GM18870 (cell line): ENCODE measurements at regions not wholly inside any gene's neighbourhood (a gene's known extent, or its start where the extent isn't known, plus 50 kb on each side); places are given as distances from the start of the nearest gene placed in this dataset.
A peak's percentile ranks its signal among the peaks of the same experiment; 100 is the strongest.

Source experiments
- ATAC-seq: cut with Tn5 transposase; IDR thresholded peaks from one replicate; pipeline ENCODE4 v1.9.1; 2021; ENCODE audit warnings: moderate library complexity; ENCODE audit not compliant: unreplicated experiment

DNA sequence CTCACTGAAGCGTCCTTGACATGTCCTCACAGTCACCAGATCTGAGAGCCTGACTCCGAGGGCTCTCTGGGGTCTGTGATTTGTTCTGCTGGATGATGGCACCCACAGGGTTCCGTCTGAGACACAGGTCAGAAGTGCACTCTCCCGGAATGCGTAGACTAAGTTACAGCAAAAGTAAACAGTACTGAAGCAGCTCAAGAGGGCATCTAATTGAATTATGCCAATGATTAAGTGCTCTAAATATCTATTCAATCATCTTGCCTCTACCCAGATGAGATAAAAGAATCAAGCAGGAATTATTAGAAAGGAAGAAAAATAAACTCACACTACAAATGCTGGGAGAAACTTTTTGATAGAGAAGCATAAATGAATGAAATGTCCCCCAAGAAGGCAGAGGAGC is 544.1 kb downstream of the SOX11 start:
- no peak for ATAC-seq

DNA sequence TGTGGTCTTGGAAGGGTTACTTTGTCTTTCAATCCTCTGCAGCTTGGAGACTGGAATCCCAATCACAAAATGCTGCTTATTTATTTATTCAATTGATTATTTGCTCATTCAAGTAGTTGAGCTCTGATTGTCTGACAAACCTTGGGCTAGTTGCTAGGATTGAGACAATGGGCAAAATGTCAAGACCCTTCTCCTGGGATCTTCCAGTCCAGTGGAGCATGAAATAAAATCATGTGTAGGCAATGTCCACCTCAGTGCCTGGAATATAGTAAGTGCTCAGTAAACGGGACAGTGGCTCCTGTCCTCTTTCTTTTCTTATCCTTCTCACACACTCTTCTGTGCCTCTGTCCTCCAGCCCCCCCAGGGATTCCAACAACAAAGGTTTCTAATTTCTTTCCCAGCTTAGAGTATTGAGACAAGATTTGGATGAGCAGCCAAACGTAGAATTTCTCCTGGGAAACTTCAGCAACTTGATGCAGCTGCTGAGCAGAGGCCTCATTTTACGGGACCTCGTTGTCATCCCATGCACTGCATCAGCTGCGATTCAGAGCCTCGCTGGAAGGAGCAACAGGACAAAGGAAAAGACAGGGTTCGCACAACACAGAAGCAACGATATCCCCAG is 545.0 kb downstream of the SOX11 start:
- no peak for ATAC-seq

DNA sequence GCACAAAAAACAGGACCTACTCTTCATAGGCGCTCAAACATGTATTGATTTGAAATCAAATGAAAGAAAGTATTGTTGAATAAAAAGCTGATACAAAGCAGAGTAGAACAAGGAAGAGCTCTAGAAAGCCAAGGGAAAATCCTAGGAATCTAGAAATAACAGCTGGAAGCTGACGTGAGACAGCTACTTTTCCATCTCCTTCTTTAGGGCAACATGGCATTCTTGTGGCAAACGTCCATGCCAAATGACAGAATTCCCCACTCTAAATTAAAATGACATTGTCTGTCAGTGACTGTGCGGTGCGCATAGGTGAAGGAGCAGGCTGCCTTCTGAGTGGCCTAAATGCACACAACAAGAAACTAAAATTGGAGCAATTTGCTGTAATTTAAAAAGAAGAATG is 557.4 kb downstream of the SOX11 start:
- ATAC-seq = no peak

DNA sequence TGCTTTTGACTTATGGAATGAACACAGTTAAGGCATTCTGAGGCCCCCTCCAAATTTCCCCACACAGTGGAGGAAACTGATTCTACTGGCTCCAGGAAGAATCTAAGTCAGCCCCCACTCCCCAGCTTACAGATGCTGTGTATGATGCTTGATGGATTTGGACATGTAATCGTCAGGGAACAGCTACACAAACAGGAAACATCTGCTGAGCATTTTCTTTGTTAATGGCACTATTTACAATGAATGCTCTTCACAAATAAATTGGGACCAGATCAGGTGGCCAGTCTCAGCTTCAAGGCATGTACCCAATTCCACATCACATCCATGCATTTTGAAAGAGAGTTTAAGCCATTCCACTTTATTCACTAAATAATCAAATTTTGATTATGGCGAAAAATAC is 562.3 kb downstream of the SOX11 start:
- ATAC-seq = no peak

DNA sequence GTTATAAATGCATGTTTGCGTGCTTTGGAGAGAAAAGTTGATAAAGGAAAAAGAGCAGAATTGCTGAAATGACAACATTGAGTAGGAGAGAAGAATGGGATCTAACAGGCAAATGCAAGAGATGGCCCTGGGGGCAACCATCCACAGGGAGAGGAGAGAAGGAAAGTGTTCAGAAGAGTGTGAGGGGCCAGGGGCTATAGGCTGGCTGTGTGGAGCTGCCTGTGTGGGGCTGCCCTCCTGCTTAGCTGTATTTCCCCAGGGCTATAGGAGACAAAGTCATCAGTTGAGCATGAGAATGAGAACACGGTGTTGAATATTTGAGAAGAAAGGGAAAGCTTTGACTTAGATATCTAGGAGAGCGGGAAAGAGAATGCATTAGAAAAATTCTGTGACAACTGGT is 572.0 kb downstream of the SOX11 start:
- no peak for ATAC-seq

DNA sequence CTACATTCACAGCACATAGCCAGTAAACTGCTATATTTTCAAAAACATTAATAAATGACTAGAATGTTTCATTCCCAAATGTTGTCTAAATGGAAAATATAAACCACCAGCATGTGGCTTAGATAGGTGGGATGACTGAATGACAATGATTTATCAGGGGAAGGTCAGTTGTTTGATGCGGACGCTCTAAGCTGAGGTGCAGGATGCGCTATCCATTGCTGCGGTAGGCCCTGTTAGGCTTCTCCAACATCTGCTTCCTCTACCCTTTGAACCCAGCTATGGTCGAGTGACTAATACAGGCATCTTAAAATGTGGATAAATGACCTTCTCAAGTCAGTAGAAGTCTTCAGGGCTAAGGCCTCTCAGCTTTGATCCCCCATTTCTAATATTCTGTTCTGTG is 584.2 kb downstream of the CMPK2 start:
- no peak for ATAC-seq

DNA sequence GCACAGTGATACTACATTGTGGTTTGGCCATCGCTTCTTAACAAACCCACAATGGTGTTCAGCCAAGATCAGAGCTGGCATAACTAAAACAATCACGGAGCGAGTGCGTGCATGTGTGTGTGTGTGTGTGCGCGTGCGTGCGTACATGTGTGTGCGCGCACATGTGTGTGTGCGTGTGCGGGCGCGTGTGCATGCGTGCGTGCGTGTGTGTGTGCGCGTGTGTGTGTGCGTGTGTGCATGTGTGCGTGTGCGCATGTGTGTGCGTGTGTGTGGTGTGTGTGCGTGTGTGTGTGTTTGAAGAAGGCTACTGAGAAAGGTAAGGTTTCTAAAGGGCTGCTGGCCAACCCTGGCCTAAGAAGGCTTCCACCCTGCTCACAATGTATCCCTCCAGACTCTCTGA is 582.4 kb downstream of the CMPK2 start:
- no peak for ATAC-seq

DNA sequence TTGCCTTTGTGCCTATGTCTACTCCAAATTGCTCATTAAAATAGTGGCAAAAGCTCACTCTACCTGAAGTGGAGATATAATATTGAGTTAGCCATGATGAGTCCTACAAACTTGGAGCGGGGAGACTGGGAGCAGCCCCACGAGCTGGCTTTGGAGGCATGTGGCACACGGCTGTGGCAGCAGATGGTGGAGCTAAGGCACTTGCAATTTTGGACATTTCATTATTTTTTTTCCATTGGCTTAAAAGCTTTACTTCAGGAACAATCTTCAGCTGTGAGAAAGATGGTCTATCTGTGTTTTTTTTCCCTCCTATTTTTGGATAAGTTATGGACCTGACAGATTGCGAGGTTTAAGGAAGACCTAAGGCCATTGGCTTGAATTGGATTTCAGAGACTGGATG is 578.3 kb downstream of the CMPK2 start:
- ATAC-seq = no peak

DNA sequence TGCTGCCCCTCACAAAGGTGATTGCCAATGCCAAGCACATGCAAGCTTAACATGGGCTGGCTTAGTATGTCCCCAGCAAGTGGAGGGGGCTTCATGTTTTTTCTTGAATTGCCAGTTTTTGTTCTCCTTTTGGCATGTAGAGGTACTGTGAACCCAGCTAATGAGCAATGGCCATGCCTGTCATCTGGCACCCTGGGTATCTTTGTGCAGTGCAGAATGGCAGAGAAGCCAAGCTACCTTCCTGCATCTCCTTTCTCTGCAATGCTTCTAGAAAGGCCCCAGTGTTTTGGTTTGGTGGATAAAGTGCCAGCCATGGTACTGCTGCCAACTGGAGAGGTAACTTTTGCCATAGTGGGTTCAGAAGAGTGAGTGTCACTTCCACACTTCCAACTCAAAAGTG is 576.9 kb downstream of the CMPK2 start:
- ATAC-seq = no peak

DNA sequence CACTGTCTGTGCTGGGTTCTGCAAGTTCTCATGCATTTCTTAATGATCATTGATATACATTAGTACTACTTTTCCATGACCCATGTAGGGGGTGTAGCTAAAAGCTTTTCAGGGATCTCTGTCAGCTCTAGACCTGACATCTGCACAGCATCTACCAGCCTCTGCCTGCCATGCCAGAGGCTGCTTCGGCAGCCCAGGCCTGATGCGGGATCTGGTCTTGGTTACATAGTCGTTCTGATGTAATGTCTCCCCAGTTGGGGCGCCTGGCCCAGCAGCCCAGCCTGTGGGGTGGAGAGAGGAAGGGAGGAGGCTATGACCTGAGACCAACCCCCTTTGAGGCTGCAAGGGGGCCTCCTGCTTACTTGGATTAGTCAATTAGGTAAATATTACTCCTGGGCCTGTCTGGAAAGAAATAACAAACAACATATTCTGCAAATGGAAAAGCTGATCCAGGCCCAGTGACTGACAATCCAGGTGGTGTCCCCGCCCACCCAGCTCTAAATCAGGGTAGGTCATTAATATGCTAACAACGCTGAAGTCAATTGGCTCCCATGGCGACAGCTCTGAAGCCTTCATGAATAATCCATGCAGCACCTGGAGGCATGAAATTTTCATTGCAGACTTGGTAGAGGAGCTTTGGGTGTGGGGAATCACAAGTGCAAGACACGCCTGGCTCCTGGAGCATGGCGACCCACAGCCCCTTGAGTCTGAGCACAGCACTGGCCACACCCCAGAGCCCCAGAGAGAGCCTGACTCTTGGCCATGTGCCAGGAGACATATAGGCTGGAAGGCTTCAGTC is 575.3 kb downstream of the CMPK2 start:
- ATAC-seq = no peak

DNA sequence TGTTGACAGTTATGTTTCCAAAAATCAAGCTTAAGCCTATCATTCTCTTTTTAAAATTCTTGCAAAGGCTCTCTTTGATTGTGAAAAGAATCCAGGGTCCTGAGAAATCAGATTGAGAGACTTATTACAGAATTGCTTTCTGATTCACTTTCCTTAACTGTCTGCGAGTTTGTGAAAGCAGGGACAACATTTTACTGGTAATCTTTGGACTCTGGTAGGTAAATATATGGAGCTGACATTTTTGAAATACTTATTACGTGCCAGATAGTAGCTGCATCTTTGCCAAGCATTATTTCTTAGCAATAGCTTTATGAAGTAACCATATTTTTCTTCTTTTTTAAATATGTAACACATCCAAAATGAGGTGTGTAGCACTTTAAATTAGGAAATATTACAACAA is 570.9 kb downstream of the CMPK2 start:
- no peak for ATAC-seq

DNA sequence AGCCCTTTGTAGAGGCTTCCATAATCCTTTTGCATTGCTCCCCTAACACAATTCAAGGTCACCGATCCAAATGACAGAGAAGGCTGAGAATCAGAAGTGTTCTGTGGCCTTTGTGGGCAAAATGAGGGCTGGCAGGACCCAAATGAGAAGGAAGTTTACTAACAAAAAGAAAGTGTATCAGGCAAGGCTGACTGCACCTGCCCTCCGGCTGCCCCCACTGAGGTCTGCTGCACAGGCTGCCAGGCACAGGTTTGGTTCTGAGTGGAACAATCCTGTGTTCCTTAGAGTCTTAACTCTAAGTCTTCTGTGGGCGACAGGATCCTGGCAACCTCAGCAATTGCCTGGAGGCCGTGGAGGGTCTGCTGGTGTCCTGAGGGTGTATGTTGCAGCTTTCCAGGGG is 568.5 kb downstream of the CMPK2 start:
- no peak for ATAC-seq

DNA sequence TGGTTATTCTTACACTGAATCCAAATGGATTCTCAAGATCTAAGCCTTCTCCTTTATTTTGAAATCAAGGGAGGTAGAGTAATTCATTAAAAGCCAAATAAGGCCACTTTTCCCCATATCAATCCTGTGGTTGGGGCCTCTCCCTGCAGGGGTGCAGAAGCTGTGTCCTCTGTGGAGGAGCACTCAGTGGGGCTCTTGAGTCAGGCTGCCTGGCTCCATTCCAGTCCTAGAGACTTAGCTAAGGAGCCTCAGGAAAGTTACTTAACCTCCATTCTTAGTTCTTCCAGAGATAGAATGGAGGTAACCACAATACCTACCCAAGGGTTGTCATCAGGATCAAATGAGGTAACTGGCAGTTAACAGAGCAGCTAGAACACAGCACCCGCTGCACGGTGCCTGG is 564.3 kb downstream of the CMPK2 start:
- ATAC-seq = no peak

DNA sequence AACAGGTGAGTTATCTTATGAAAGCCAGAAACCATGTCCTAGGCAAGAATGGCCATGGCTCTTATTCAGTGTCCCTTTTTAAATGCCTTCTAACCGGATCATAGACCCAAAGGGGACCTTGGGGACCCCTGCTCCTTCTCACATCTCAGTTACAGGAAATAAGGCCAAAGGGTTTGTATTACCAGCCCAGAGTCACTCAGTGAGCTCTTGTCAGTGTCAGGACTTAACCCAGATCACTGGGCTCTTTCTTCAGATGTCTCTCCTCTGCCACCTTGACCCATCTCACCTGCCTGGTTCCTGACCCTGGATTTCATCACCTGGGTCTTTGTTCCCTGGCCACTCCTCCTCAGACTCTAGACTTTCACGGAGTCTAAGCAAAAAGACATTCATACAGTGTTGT is 556.7 kb downstream of the CMPK2 start:
- ATAC-seq = no peak

DNA sequence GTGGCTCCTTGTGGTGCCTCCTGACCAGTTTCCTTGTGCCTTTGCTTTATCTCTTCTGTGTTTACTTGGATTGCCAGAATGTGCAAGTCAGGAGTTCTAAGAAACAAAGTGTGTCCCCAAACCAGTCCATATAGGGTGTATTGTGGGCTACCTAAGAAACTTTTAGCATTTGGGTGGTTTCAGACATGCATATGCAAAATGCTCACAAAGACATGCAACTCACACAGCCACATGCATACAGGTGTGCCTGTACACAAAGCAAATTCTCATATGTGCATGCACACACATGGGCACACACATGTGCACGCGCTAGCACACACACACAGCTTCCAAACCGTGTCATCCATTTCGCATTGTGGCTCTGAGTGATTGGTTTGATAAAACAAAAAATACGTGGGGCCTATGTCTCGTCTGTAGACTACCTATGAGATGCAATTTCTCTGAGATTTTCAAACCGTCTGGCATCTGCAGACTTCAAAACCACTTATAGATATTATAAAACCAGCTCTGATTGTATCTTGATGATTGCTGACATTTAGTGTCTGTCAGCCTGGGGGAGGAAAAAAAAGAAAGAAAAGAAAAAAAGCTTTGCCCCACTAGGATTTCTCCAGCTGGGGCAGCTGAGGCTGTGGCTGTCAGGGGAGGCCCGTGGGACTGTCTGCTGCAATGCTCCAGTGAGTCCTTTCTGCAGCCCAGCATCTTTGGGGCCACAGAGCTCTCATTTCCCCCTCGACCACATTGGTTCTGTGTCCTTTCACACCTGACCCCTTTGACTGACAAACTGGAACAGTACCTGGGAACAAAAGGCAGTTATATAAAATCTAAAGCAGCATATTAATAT is 556.1 kb downstream of the CMPK2 start:
- peak; percentile 74 for ATAC-seq

DNA sequence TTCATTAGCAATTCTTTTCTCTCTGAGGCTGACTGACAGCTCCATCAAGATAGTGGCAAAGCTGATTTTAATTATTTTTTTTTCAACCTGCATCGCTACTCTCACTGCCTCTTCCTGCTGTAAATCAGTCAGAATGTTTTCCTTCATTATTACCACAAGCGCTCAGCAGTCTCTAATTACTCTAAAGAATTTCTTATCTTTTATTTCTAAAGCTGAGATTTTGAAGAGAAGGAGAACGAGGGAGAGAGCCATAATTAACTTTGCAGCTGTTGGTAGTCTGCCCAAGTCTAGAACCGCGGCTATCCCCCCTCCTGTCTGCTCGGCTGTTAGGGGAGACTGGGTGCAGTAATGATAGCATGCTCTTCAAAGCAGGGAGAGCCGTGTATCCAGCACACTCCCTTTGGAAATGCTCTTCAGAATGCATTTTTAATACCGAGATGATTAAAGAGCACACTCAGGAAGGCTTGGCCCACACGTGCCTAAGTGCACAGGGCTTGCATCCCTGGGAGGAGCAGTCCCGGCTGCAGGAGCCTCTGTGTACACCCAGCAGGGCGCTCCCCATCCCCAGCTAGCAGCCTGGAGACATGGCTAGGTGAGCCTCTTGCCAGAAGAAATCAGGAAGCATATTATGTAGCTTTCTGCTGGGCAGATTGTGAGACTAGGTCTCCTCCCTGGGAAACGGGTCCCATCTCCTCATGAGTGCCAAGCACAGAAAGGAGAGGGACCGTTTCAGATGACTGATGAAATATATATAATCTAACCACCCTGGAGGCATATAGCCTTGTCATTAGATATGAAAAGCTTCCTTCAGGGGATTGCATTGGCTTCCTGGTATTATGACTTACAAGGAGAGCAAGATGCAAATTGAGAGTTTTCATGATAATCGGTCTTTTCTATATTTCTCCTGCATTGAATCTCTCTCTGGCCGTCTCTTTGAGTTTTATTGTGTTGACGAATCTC is 555.2 kb downstream of the CMPK2 start:
- no peak for ATAC-seq

DNA sequence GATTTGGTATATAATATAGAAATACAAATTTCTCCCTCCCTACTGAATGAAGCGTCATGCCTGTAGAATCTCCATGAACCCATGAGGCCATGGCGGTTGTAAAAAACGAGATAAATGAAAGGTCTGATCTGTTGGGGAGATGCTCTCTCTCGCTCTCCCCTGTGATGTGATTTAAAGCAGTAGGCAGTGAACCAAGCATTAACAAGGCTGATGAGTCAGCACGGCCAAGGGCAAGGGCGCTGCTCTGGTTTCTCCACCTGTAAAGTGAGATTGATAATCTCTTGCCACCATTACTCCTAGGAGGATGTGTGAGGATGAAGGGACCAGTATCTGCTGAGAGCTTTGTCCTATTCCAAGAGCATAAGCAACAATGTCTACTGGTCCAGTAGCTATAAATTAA is 553.3 kb downstream of the CMPK2 start:
- no peak for ATAC-seq

DNA sequence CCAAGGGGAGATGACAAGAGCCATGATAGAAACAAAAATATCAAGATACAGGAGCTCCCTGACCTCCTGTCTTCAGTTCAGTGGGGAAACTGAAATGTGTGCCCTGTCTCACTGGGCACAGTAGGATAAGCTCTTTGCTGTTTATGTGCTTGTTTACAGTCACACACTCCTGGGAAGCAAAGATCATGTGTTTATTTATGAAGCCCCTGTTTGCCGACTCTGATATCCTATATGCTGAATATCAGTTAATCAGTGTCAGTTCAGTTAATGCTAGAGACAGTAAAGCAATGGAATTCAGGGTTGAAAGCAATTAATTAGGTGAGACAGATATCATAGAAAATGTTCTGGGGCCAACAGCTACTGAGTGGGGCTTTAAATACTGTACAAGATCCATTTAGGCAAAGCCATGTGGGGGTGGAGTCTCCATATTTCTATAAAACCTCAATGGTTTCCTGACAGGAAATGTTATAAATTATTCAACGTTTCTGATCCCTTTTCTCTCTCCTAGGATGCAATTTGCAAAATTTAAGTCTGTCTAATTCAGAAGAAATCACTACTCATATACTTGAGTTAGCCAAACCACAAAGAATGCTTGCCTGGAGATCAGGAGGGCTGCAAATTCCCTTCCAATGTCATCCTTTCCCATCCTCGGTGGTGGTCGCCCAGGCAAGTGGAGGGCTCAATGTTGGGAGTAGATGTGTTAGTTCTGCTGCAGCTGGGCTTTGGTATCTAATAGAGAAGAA is 551.3 kb downstream of the CMPK2 start:
- no peak for ATAC-seq

DNA sequence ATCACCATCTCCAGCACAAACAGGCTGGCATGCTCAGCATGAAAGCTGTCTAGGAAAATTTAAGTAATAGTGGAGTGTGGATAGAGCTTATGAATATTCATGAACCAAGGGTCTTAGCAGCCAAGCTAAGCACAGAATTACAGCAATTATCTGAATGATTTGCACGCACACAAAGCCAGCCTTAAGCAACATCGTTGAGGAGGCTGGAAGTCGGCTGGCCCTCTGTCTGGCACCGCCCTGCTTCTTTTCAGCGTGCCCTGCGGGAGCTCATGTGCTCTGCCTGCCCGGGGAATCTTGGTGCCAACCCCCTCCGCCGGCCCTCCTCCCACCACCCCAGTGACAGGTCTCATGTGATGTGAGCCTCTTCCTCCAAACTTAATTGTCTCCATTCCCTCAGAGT is 540.1 kb downstream of the CMPK2 start:
- no peak for ATAC-seq

DNA sequence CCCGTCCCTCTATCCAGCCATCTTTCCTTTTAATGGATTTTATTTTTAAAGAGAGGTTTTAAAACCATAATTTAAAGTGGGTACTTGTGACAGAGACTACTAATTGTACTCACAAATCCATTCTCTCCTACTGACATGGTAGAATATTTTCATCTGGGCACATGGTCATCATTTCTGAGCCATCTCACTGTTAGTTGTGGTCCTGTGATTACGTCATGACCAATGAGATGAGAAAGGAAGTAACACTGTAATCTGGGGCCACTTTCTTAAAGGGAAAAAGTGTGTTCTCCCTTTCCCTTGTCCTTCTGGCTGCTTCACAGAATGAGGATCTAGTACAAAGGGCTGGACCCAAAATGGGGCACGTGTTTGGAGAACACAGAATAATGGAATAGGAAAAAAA is 538.7 kb downstream of the CMPK2 start:
- no peak for ATAC-seq
